ENCODE measurements at regions not wholly inside any gene's neighbourhood (a gene's known extent, or its start where the extent isn't known, plus 50 kb on each side); places are given as distances from the start of the nearest gene placed in this dataset. TPM values are rescaled to one million over a fixed set of nuclear protein-coding genes. Genes with fewer than 3 reads are reported as not detected.
A peak's percentile ranks its signal among the peaks of the same experiment; 100 is the strongest.

DNA sequence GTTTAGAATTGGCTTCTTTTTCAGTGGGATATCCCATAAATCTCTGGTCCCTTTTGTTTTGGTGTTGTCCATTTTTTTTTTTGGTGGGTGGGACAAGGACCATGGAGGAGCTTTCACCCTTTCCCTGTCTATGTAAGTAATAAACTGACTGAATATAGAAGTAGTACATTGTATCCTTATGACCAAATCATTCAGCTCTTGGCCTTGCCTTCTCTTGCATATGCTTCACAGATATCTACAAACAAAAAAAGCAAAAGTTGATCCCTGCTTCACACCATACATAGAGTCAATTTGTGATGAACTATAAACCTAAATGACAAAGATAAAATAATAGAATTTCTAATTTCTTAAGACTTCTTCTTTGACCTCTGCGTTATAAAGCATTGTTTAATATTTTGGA lies 59.8 kb downstream of the SIX1 start:
- no TSS peak for BruUV-seq (replicated peaks)
- no peak for DNase-seq (ENCODE audit: low spot score)
- Histone ChIP-seq H3K27ac (ENCODE audit: low read depth, low read length, poor library complexity, severe bottlenecking) (no peak overlapping the region), H4K20me1 (ENCODE audit: insufficient read depth, low read length) (no peaks in the 10 kb centered on the region), H3K4me2 (ENCODE audit: low read length) (no peak overlapping the region), H3K4me3 (ENCODE audit: low read depth, low read length, poor library complexity, severe bottlenecking) (no peak overlapping the region), H3K79me2 (ENCODE audit: insufficient read depth, low read depth, low read length) (no peaks in the 10 kb centered on the region), H3K4me1 (ENCODE audit: insufficient read depth, low read length, poor library complexity, severe bottlenecking) (no peaks in the 10 kb centered on the region), H3K9me3 (ENCODE audit: low read length) (no peaks in the 10 kb centered on the region), H3K36me3 (ENCODE audit: insufficient read depth, low read length) (no peaks in the 10 kb centered on the region), H2AFZ (ENCODE audit: low read length) (peak overlapping the region; percentile 6; the same call in 1 of the 2 replicates), H3K9me2 (ENCODE audit: insufficient read depth, low read length) (no peaks in the 10 kb centered on the region)
- ChIA-PET POLR2A (no interaction called here), CTCF (ENCODE audit: unreplicated experiment) (no interaction called here)
- intact Hi-C loops (cut with micrococcal nuclease; ENCODE audit: unreplicated experiment): no loop called here
- TF ChIP-seq EZH2phosphoT487 (IDR thresholded peaks at IDR 0.05; ENCODE audit: borderline replicate concordance, low read depth, low read length): no peak
- TF ChIP-seq, protein P1, sequence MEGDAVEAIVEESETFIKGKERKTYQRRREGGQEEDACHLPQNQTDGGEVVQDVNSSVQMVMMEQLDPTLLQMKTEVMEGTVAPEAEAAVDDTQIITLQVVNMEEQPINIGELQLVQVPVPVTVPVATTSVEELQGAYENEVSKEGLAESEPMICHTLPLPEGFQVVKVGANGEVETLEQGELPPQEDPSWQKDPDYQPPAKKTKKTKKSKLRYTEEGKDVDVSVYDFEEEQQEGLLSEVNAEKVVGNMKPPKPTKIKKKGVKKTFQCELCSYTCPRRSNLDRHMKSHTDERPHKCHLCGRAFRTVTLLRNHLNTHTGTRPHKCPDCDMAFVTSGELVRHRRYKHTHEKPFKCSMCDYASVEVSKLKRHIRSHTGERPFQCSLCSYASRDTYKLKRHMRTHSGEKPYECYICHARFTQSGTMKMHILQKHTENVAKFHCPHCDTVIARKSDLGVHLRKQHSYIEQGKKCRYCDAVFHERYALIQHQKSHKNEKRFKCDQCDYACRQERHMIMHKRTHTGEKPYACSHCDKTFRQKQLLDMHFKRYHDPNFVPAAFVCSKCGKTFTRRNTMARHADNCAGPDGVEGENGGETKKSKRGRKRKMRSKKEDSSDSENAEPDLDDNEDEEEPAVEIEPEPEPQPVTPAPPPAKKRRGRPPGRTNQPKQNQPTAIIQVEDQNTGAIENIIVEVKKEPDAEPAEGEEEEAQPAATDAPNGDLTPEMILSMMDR (conservative IDR thresholded peaks at IDR 0.05; ENCODE audit: low read length): no peak

DNA sequence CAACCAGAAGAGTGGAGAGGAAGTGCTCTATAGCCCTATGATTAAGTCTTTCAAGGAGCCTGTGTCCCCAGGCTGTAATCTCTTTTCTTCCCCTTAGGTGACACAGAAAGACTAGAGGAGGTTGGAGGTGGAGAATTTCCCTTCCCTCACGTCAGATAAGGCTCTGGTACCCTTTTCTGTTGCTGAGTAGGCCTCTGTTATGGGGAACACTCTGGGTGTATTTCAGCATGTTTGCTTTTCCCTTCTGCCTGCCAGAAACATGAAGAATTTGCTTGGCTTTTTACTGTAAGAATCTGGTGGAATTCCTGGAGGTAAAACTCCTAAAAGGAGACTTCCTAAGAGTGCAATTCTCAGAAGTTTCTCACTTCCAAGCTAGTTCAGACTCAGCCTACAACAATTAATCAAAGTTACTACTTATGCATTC lies 58.3 kb downstream of the SIX1 start:
- H3K4me1 ChIP-seq (ENCODE audit: insufficient read depth, low read length, poor library complexity, severe bottlenecking): no peaks in the 10 kb centered on the region
- no peak overlapping the region for H3K4me2 ChIP-seq (ENCODE audit: low read length)
- no peak overlapping the region for H3K4me3 ChIP-seq (ENCODE audit: low read depth, low read length, poor library complexity, severe bottlenecking)
- no TSS peak for BruUV-seq (replicated peaks)
- no peaks in the 10 kb centered on the region for H3K79me2 ChIP-seq (ENCODE audit: insufficient read depth, low read depth, low read length)
- intact Hi-C loops (cut with micrococcal nuclease; ENCODE audit: unreplicated experiment): no loop called here
- DNase-seq (ENCODE audit: low spot score): no peak
- H3K27ac ChIP-seq (ENCODE audit: low read depth, low read length, poor library complexity, severe bottlenecking): no peak overlapping the region
- no peaks in the 10 kb centered on the region for H3K36me3 ChIP-seq (ENCODE audit: insufficient read depth, low read length)
- ChIA-PET CTCF (ENCODE audit: unreplicated experiment) (no interaction called here), POLR2A (interaction anchor here (0.9 kb wide), 1 partner anchor 16 kb away, joined by 3 read pairs; no protein-coding TSS in a partner anchor)
- TF ChIP-seq, protein P1 (conservative IDR thresholded peaks at IDR 0.05; ENCODE audit: low read length): no peak
- no peak for TF ChIP-seq EZH2phosphoT487 (IDR thresholded peaks at IDR 0.05; ENCODE audit: borderline replicate concordance, low read depth, low read length)
- no peaks in the 10 kb centered on the region for H4K20me1 ChIP-seq (ENCODE audit: insufficient read depth, low read length)
- no peaks in the 10 kb centered on the region for H3K9me2 ChIP-seq (ENCODE audit: insufficient read depth, low read length)
- H2AFZ ChIP-seq (ENCODE audit: low read length): 0 out of 2 replicates have a peak overlapping the region, but pooled peaks have one; percentile 32
- H3K9me3 ChIP-seq (ENCODE audit: low read length): no peaks in the 10 kb centered on the region

Small RNAs in the stretch of these regions (small RNA-seq; reads per million reads assigned to genes)
- gene AL049874.2: not detected
